HG03139 (cell line): ENCODE measurements at regions not wholly inside any gene's neighbourhood (a gene's known extent, or its start where the extent isn't known, plus 50 kb on each side); places are given as distances from the start of the nearest gene placed in this dataset.

Experiments
- ATAC-seq: cut with Tn5 transposase; IDR thresholded peaks from one replicate; pipeline ENCODE4 v1.9.1; 2021; ENCODE audit not compliant: unreplicated experiment

DNA sequence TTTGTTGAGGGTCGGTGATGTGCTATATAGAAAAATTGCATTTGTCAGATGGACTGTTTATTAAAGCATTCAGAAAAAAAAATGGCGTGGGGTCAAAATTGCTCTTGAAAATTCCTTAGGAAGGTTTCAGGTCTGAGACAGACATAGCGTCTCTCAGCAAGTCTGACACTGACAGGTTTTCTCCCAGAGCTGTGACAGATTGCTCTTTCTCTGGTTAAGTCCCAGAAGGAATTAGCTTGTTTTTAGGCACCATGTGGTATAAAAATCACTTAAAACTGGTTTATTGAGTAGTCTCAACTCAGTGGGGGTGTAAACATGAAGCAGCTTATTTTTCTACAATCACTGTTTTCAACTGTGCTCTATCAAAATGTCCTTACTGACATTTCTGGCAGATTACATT is 1379.8 kb downstream of the MAT2B start:
- ATAC-seq, result no peak

DNA sequence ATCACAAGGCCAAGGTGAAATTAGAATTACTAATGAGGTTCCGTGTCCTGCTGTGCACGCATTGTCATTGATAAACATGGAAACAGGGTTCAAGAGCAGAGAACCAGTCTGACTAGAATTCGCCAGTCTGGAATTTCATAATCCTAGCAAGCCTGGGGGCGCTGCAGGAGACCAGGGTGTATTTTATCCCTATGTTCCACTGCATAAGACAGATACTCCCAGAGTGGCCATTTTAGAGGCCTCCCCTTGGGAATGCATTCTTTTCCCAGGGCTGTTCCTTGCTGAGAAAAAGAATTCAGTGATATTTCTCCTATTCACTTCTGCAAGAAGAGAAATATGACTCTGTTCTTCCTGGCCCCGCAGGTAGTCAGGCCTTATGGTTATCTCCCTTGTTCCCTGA is 1387.7 kb downstream of the MAT2B start:
- ATAC-seq, result no peak

DNA sequence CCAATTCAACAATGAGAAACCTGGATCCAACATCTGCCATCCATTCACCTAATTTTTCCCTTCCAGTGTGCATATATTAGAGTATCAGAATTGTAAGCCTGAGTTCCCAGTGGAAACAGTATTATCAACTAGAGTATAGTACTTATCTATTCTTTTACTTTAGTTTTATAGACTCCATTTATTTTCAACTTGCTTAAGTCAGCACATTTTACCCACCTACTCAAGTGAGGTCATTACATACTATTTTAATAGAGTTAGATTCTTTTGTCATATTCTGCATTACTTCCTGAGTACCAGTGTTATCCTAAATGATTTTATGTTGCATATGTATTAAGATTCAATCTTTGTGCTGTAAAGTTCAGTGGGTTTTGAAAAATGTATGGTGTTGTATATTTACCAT is 1393.3 kb downstream of the MAT2B start:
- ATAC-seq, result no peak

DNA sequence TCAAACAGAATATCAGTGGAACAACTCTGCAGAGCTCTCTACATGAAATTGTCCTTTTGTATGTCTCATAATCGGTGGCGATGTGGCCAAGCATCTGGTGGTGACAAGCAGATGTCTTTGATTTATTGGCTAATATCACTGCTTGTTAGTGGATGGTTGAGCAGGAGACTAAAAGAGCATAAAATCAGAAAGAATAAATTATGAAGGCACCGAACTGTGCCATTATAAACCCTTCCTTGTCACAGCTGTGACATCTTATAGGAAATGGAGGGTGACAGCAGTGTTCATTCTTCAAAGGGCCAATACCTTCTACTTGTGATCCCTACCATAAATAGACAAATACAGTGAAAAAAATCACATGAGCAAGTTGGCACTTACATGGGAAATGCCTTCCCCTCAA is 1404.3 kb downstream of the MAT2B start:
- no peak for ATAC-seq

DNA sequence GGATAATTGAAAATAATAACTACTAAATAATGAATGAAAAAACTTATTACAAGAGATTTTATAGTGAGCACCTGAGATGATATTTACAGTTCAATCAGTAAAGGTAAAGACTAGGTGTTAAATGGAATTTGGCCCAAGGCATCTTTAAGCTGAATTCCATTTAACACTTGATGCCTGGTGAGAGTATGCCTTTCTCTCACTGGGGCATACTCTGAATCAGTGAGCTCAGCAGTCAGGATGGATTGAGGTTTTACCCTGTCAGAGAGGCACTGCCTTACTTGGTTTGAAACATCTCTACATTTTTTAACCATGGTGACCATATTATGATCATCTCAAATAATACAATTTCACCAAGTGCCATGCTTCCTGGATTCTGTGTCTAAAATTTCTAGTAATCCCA is 1416.3 kb downstream of the MAT2B start:
- ATAC-seq, result no peak

DNA sequence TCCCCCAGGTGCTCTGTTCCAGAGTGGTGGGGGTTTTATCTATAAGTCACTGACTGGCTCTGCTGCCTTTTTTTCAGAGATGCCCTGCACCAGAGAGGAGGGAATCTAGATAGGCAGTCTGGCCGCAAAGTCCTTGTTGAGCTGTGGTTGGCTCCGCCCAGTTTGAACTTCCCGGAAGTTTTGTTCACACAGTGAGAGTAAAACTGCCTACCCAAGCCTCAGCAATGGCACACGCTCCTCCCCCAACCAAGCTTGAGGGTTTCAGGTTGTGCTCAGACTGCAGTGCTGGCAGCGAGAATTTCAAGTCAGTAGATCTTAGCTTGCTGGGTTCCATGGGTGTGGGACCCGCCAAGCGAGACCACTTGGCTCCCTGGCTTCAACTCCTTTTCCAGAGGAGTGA is 1428.6 kb downstream of the MAT2B start:
- no peak for ATAC-seq

DNA sequence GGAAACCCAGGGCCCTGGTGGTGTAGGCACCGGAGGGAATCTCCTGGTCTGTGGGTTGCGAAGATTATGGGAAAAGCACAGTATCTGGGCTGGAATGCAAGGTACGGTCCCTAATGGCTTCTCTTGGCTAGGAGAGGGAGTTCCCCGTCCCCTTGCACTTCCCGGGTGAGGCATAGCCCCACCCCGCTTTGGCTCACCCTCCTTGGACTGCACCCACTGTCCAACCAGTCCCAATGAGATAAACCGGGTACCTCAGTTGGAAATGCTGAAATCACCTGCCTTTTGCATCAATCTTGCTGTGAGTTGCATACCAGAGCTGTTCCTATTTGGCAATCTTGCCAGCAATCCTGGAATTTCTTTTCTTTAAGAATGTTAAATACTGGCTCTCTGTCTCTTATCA is 1429.1 kb downstream of the MAT2B start:
- no peak for ATAC-seq

DNA sequence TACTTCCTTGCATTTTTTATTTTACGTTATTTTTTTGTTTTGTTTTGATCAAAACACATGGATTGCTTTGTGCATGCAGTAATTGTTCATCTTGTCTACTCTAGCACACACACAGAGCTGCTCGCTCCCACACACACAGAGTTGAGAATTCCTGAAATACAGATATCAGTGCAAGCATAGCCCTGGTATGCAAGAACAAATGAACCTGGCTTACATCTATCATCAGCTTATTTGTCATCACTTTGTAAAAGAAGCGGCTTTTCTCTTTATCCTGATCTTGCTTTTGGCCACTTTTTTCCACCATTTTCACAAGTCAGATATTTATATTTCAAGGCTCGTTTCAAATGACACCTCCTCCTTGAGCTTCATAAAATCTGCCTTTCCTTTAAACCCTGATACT is 1435.7 kb downstream of the MAT2B start:
- ATAC-seq, result no peak

DNA sequence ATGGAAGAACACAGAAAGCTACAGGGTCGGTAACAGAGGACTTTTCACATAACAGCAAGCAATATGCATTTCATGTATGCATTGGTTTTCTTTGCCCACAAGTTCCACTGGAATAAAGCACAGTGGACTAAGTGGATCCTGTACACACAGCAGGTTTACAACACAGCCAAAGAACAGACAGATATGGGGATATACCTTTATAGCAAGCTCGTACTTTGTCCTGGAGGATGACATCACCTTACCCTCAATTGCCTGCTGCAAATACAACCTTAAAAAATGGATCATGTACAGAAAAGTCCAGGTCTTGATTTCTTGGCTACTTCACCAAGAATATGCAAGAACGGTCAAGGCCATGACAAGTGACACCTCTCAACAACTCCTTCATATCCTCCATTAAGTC is 1445.5 kb downstream of the MAT2B start:
- no peak for ATAC-seq

DNA sequence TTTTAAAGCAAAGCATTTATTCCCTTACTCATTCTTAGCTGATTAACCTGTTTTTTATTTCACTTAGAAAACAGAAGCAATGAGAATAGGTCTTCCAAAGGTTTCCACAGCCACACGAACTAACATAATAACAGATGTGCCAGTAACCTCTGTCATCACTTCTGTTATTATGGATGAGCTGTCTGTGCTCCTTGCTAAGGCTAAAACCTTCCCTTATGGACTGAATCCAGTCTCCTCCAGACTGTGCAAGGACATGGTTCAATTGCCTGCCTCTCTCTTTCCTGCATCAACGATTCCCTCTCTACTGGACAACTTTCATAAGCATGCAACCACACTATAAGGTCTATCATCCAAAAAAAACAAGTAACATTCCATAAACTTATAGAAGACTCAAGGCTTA is 1446.2 kb downstream of the MAT2B start:
- no peak for ATAC-seq

DNA sequence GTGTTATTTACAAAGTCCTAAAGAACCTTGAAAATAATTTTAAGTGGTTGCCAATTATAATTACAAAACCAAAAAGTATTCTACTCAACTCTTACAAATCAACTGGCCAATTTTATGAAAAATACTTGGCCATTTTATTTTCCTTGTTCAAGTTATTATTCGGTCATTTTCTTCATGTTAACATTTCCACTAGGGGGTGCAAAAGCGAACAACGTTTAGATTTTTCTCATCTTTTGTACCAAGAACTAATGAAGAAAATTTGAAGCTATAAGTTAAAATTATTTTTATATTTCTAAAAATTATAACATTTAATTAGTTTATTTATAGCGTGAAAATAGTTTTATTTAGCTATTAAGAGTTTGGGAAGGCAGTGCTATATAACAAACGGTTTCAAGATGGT is 1453.3 kb downstream of the MAT2B start:
- ATAC-seq, result no peak

DNA sequence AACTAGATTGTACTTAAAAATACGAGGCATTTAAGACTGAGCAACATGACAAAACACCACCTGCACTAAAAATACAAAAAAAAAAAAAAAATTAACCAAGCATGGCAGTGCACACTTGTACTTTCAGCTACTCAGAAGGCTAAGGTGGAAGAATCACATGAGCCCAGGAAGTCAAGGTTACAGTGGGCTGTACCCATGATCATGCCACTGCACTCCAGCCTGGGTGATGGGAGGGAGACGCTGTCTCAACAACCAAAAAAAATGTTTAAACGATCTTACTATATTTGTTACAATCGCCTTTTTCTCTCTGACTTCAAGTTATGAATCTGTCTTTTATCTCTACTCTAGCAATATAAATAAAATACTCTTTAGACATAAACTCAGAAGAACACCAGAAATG is 1454.3 kb downstream of the MAT2B start:
- ATAC-seq, result no peak

DNA sequence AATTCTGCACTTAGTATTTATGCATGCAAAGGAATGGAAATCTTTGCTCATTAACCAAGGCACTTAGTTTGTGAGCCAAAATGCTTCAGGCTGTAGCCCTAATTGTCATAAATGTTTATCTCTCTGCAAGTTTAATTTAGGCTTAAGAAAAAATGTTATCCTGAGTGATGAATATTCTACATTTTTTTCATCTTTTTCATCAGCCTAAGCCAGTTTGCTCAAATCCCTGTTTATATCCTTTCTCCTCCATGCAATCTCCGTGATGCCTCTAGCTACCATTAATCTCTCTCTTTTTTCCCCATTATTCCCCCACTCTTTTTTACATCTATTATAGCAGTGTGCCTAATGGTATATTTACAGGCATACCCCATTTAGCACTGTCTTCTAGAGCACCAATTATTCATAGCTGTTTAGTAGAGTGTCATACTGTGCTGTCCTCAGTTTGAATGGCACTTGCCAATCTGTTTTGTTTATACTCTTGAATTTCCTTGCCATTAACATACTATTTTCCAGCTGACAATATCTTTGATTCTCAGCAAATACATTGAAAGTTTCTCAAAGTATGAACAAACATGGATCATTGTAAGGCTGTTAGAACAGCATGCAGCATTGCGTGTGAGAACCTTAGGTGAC is 1457.0 kb downstream of the MAT2B start:
- no peak for ATAC-seq

DNA sequence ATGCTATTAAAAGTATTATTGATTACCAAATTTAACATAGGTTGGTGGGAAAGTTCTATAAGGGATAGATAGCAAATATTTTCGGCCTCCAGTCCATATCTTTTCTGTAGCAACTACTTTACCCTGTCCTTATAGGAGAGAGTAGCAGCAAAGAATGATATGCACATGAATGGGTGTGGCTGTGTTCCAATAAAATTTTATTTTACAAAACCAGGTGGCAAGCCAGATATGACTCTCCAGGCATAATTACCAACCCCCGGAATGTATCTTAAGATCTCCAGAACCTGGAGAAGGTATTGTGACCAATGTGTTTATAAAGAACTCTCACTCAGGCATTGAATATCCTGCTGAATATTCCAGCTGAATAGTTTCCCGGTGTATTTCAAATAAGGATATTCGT is 1461.2 kb downstream of the MAT2B start:
- no peak for ATAC-seq

DNA sequence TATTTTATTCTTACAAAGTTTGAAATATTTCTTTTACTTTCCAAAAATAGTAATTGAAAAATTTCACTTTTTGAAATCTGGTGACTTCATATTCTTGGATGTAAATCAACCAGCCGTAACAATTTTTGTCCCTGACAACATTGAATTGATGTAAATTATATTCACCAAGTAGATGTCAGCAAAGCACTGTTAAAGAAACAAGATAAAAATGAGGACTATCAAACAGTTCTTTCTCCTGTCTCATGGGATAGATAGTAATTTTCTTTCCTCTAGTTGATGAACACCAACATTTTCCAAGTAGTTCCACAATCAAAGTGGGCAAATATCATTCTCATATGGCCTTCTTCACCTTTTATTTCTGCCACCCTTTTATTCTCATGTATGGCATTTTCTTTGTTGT is 1461.9 kb downstream of the MAT2B start:
- no peak for ATAC-seq

DNA sequence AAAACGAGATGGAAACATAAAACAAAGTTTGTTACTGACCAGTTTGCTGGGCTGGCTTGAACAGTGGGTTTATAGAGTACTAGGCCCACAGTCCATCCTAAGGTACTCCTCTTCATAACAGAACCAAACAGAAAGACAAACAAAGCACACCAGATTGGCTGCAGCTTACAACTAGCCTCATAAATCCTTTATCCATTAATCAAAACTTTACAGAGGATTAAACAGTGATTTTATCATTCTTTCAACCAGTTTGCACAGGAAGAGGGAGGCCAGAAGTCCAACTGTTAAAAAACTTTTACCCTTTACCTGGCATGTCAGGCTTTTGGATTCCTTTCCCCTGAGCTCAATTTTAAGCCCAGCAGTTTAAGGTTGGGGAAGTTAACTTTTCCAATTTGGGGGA is 1467.6 kb downstream of the MAT2B start:
- no peak for ATAC-seq

DNA sequence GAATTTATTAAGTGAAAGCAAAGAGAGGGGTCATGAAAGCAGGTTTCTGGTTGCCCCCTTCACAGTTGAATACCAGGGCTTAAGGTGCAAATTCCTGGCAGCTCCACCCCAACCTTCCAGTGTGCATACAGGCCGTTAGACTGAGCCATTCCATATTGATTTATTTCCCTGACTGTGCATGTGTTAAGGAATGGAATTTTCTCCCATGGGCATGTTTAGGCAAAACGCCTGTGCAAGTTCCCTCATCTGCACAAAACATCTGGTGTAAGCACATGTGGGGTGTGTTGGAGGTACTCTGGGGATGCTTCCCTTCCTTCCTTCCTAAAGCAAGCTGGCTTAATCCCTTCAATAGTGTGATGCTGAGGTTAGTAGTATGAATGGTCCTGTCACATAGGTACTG is 1470.6 kb downstream of the MAT2B start:
- no peak for ATAC-seq

DNA sequence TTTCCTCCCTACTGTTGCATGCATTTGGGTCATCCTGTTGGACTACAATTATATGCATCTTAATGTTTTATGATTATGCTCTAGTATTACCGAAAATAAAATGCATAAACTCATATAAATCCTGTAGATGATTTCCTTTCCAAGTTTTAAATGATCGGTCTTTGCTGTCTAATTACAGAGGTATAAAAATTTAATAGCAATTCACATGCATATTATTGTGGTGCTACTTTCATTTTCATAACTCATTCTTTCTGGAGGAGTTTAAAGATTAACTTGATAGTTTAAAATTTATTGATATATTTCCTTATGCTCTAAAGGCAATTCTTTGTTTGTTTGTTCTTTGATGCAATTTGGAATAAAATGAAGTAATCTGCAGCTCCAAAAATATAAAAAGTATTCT is 1475.1 kb downstream of the MAT2B start:
- no peak for ATAC-seq

DNA sequence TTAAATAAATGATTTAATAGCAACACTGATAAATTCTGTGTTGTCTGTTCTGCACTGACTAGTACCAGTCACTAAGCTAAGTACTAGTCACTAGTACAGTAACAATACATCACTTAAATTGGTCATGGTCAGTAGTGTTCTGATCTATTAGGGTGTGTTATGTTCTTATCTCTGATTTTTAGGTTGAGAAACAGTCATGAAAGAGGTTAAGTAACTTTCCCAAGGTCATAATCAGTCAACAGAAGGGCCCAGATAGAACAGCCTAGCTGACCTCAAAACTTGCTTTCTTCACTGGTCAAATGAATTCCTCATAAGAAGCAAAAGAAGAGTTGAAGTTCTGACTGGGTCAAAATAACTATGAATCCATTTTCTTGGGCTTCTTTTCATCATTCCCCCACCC is 1492.7 kb downstream of the MAT2B start:
- ATAC-seq, result no peak

DNA sequence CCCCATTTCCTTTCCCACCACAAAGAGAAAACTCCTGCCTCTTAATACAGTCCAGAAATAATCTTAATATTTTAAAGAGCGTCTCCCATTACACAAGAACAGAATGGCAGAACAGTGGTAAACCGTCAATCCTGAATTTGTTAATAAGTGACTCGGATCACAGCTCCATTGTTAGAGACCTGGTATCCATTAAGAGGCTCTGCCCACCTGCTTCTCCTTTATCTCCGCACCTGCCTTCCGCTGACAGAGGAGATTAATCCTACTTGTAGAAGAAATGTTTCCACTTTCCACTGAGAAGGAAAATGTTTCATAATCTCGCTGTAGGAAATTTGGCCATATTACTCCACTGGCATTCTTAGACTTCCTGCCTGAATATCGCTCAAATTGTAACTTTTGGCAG is 1493.2 kb downstream of the MAT2B start:
- ATAC-seq, result no peak

DNA sequence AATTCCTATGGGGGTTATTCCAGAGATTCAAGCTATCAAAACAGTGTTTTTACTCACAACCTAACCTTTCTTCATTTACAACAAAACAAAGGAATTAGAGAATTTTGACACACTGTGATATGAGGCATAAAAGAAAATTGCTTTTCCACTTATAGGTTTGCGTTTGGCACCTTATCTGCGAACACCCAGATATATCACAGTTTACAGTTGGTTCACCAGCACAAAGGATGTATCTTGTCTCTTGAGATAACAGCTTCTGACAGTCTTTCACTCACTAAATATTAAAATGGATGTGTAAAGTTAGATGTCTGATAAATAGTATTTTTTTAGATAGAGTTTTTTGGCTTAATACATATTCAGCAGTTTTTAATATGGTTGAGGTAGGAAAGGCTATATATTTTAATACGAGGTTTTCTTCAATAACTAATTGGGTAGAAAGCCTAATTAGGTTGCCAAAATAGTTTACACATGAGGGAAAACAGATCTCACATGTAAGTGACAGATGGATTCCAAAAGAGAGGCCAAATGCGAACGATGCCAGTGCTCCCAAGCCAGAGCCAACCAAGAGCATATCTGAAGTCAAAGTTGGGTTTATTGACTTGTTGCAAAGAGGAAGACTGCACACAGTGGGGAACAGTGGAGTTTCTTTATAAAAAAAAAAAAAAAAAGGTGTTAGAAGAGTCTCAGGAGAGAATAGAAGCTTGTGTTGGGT is 1495.2 kb downstream of the MAT2B start:
- no peak for ATAC-seq

DNA sequence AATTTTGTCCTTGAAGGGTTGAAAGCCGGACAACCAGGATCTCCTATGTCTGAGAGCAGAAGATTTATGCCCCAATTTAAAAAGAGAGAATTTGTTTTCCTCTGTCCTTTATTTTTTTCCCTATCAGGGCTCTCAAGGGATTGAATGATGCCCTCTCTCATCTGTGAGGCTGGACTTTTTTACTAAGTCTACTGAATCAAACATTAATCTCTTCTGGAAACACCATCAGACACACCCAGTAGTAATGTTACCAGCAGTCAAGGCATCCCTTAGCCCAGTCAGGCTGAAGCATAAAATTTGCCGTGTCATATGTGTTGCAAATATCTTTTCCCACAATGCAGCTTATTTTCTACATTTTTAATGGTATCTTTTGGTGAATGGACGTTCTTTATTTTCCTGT is 1497.9 kb downstream of the MAT2B start:
- no peak for ATAC-seq

DNA sequence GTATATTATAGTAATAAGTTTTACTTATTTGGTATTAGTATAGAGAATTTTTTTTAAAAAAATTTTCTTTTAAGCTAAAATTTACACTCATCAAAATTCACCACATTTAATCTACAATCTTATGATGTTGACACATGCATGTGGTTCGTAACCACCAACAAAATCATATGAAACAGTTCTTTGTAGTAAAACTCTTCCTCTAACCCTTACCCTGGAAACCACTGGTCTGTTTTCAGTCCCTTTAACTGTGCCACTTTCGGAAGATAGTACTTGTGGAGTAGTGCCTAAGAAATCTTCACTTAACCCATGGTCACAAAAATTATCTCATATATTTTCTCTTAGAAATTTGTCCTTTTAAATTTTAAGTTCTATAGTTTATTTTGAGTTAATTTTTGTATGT is 1498.8 kb downstream of the MAT2B start:
- no peak for ATAC-seq
